Hepatic stellate cell (primary cell): ENCODE measurements at regions not wholly inside any gene's neighbourhood (a gene's known extent, or its start where the extent isn't known, plus 50 kb on each side); places are given as distances from the start of the nearest gene placed in this dataset.
"Not testable (repeated sequence)": the region's sequence is repeated elsewhere in the genome, so short reads cannot be mapped to it uniquely, and the experiment has no call there.

ENCODE experiments used
- DNase-seq: peaks from one replicate; pipeline ENCODE4 v3.0.0; 2011; ENCODE audit warnings: low spot score

DNA sequence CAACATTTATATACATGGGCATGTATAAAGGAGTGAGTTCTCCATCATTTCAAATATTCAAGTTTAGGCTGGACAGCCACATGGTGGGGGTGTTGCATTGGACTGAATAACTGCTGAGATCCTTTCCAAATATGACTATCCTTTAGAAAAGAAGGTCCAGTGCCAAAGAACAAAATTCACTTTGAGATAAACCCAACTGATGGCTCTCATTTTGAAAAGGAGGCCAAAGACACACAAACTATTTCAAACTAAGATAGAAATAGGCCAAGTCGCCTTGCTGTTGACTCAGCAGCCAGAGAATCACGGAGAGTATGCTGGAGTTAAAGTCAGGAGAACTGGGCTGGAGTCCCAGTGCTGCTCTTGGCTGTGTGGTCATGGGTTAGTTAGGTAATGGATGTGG is 204.5 kb upstream of the LRATD1 start:
- no peak for DNase-seq

- DNase-seq, result no peak
These were observed 198.5 kb upstream of the LRATD1 start for GRCh38 chr2:14433946-14434495.

- DNase-seq, result no peak
These were observed 186.8 kb upstream of the LRATD1 start for GRCh38 chr2:14445670-14446069.

DNA sequence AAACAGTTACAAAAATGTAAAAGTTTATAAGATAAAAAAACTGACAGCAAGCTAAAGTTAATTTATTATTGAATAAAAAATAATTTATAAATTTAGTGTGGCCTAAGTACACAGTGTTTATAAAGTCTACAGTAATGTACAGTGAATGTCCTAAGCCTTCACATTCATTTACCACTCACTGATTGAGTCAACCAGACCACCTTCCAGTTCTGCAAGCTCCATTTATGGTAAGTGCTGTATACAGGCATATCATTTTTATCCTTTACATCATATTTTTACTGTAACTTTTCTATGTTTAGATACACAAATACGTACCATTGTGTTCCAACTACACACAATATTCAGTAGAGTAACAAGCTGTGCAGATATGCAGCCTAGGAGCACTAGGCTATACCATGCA is 184.2 kb upstream of the LRATD1 start:
- no peak for DNase-seq

- no peak for DNase-seq
These were observed 181.2 kb upstream of the LRATD1 start for GRCh38 chr2:14451312-14451711.

GRCh38 chr2:14454202-14454601 is 178.3 kb upstream of the LRATD1 start:
- DNase-seq, result no peak

GRCh38 chr2:14459786-14460325 is 172.7 kb upstream of the LRATD1 start:
- no peak for DNase-seq

GRCh38 chr2:14475994-14476393 is 156.5 kb upstream of the LRATD1 start:
- DNase-seq, result no peak

DNA sequence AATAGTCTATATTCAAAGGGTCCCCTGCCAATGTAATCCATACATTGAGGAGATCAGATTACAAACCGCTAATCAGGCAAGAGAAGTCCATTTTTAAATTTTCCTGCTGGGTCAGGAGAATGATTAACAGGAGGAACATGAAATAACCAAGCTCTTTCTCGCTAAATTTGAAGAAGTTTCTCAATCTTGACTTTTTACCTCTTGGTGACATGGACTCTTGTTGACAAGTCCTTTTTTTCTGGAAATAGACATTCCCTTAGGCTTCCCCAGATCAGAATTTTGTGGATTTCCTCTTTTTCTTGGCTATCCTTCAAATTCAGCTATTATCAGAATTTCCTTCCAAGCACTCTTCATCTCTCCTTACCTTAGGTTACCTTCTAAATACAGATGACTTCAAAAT is 153.0 kb upstream of the LRATD1 start:
- no peak for DNase-seq

- DNase-seq, result no peak
These were observed 152.4 kb upstream of the LRATD1 start for GRCh38 chr2:14480120-14480519.

DNA sequence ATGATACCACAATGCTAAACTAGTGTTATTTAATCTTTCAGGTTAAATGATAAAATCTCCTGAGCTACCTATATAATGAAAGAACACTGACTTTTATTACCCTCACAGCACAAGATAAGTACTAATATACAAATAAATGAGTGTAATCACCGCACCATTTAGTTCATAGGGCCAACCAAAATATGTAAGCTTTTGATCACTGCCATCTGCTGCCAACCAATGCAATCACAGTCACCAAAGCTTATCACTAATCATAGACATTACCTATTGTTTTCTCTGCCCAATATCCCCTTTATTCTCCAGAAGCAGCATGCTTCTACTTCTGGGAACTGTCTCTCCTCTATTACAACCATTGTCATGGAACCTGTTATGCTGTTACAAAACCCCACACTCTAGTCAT is 151.6 kb upstream of the LRATD1 start:
- no peak for DNase-seq

GRCh38 chr2:14492920-14493503 is 139.5 kb upstream of the LRATD1 start:
- DNase-seq, result peak; percentile 9

GRCh38 chr2:14494759-14495158 is 137.8 kb upstream of the LRATD1 start:
- DNase-seq, result no peak

DNA sequence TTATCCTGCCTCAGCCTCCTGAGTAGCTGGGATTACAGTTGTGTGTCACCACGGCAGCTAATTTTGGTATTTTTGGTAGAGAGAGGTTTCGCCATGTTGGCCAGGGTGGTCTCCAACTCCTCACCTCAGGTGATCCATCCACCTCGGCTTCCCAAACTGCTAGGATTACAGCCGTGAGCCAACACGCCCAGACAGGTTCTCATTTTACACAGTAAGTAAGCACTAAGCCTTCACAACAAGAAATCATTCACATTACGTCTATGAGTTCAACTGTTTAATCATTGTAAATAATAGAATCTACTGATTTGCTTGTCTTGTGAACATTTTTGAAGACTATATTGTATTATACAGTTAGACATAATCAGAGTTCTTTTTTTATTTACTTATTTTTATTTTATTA is 131.5 kb upstream of the LRATD1 start:
- no peak for DNase-seq

DNA sequence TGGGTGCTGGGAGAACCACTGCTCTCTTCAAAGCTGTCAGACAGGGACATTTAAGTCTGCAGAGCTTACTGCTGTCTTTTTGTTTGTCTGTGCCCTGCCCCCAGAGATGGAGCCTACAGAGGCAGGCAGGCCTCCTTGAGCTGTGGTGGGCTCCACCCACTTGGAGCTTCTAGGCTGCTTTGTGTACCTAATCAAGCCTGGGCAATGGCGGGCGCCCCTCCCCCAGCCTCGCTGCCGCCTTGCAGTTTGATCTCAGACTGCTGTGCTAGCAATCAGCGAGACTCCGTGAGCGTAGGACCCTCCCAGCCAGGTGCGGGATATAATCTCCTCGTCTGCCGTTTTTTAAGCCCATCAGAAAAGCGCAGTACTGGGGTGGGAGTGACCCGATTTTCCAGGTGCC is 125.6 kb upstream of the LRATD1 start:
- not testable (repeated sequence) for DNase-seq

GRCh38 chr2:14511541-14511940 is 121.0 kb upstream of the LRATD1 start:
- DNase-seq, result no peak

DNA sequence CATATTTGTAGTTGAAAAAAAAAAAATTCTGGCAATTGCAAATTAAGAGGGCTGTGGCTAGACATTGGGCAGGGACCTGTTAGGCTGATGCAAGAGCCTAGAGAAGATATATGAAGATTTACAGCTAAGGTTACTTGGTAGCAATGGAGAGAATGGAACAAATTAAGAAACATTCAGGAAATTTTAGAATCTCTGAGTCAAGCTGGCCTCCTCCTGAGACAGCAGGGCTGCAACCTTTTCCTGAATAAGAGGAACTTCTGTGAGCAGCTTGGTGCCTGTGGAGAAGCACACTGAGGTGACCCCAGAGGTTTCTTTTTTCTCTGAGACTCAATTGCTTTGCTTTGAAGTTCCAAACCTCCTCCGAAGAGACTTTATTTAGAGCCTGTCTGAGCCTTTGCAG is 118.6 kb upstream of the LRATD1 start:
- no peak for DNase-seq

DNA sequence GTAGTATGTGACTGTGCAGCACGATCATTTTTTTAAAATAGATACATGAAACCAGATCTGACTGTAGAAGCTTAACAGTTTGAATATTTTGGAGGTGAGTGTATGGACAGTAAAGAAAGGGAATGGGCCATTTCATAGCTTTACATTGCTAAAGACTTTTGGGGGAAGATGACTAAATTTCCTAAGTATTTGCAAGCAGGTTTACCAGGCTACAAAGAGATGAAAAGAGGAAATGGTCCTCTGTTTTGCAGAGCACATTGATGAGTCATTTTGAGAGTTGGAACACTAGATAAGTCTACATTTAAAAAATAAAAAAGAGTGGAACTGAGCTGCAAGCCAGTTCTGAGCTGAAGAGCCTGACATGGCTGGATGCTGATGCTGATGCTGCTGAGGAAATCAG is 115.7 kb upstream of the LRATD1 start:
- peak; percentile 14 for DNase-seq

DNA sequence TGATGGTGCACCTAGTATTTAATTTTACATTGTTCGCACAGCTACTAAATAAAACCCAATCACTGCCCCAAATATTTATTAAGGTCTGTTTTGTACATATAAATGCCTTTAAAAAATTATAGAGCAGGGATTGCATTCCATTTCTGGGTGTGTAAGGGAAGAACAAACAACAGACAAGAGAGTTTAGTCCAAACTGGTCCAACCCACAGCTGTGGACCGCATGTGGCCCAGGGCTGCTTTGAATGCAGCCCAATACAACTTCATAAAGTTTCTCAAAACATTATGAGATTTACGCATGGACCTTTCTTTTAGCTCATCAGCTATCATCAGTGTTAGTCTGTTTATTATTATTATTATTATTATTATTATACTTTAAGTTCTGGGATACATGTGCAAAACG is 114.8 kb upstream of the LRATD1 start:
- DNase-seq, result no peak

- no peak for DNase-seq
These were observed 112.1 kb upstream of the LRATD1 start for GRCh38 chr2:14520385-14520945.

DNA sequence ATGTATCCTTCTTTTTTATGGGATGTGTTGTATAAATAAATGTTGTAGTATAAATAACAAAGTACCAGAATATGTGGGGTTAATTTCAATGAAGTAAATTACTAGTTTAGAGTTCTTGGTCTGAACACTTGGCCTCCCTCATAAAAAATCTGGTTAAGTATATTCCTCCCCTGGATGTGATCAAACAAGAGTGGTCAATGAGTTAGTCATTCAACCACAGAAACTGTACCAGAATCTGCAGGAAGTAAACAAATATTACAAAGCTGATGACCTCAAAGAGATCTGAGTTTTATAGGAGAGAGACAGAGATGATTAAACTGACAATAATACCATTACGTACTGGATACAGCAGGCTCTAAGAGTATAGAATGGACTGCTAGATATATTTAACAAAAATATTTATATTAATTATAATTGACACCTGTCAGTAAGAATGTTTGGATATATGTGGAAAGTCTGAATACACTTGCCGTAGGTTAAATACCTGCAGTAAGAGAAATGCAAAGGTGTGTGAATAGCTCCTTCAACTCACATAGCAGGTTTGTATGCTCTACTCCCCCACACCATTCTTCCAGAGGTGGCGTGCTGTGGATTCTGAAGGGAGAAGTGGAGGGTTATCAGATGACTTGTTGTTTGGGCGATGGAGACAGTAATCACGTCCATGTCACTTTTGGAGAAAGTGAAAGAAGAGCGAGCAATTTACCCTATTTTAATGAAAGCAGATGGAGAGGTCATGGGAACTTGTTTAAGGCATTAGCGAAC is 108.3 kb upstream of the LRATD1 start:
- DNase-seq, result peak; percentile 4

- no peak for DNase-seq
These were observed 107.8 kb upstream of the LRATD1 start for GRCh38 chr2:14524803-14525080.

- DNase-seq, result no peak
These were observed 102.0 kb upstream of the LRATD1 start for GRCh38 chr2:14530506-14530905.
